Neural progenitor cell (in vitro differentiated cells): ENCODE measurements at regions not wholly inside any gene's neighbourhood (a gene's known extent, or its start where the extent isn't known, plus 50 kb on each side); places are given as distances from the start of the nearest gene placed in this dataset.
A peak's percentile ranks its signal among the peaks of the same experiment; 100 is the strongest.

ENCODE experiments used
- DNase-seq: peaks from one replicate; pipeline ENCODE4 v3.0.0-alpha.2; 2016; ENCODE audit warnings: low spot score
- H2AFZ ChIP-seq: fragments of 200-600 bp; sonication (generic); replicated peaks from 2 replicates; pipeline ENCODE4 v1.6.1; 2016; ENCODE audit warnings: antibody characterized with exemption
- H3F3A ChIP-seq: fragments of 200-600 bp; sonication (generic); 2 replicates; pipeline ENCODE4 v1.6.1; 2016; ENCODE audit warnings: antibody characterized with exemption, low read depth
- H3K27ac ChIP-seq: fragments of 200-600 bp; sonication (generic); 2 replicates; pipeline ENCODE4 v1.5.1; 2016; ENCODE audit warnings: mild to moderate bottlenecking
- H3K27me3 ChIP-seq: fragments of 200-600 bp; sonication (generic); 2 replicates; pipeline ENCODE4 v1.6.1; 2016; ENCODE audit warnings: mild to moderate bottlenecking, moderate library complexity
- H3K36me3 ChIP-seq: fragments of 200-600 bp; sonication (generic); 2 replicates; pipeline ENCODE4 v1.5.1; 2016
- H3K4me1 ChIP-seq: fragments of 200-600 bp; sonication (generic); 2 replicates; pipeline ENCODE4 v1.6.1; 2016; ENCODE audit warnings: mixed run types
- H3K4me2 ChIP-seq: fragments of 200-600 bp; sonication (generic); 2 replicates; pipeline ENCODE4 v1.6.1; 2016
- H3K4me3 ChIP-seq: fragments of 200-600 bp; sonication (generic); 2 replicates; pipeline ENCODE4 v1.5.1; 2016
- H3K79me2 ChIP-seq: fragments of 200-600 bp; sonication (generic); 2 replicates; pipeline ENCODE4 v1.6.1; 2016; ENCODE audit warnings: low read depth
- H3K9ac ChIP-seq: fragments of 200-600 bp; sonication (generic); 2 replicates; pipeline ENCODE4 v1.6.1; 2016
- H3K9me3 ChIP-seq: fragments of 200-600 bp; sonication (generic); 2 replicates; pipeline ENCODE4 v1.5.1; 2016; ENCODE audit warnings: low read depth
- H4K20me1 ChIP-seq: fragments of 200-600 bp; sonication (generic); 2 replicates; pipeline ENCODE4 v1.6.1; 2016; ENCODE audit warnings: low read depth
- H3K27ac Mint-ChIP-seq: 3 replicates; pipeline ENCODE4 v1.8.0; 2021; ENCODE audit warnings: mixed read lengths
- H3K27me3 Mint-ChIP-seq: 2 replicates; pipeline ENCODE4 v1.8.0; 2022; ENCODE audit warnings: low read depth, mild to moderate bottlenecking, inconsistent platforms, moderate library complexity, mixed read lengths; ENCODE audit not compliant: insufficient read depth
- H3K36me3 Mint-ChIP-seq: 3 replicates; pipeline ENCODE4 v1.8.0; 2021; ENCODE audit warnings: mixed read lengths
- H3K4me1 Mint-ChIP-seq: 3 replicates; pipeline ENCODE4 v1.8.0; 2021; ENCODE audit warnings: mixed read lengths
- H3K4me3 Mint-ChIP-seq: 3 replicates; pipeline ENCODE4 v1.8.0; 2021; ENCODE audit warnings: mild to moderate bottlenecking, moderate library complexity, mixed read lengths
- H3K9me3 Mint-ChIP-seq: 3 replicates; pipeline ENCODE4 v1.8.0; 2020; ENCODE audit warnings: mixed read lengths
- CTCF ChIP-seq: fragments of 200-600 bp; sonication (generic); IDR thresholded peaks from 2 replicates; pipeline ENCODE4 v1.5.1; 2017; ENCODE audit warnings: antibody characterized with exemption, mild to moderate bottlenecking
- EZH2 ChIP-seq: fragments of 200-600 bp; sonication (generic); IDR thresholded peaks from 2 replicates; pipeline ENCODE4 v1.6.1; 2017; ENCODE audit warnings: antibody characterized with exemption, mild to moderate bottlenecking, moderate library complexity
- EZH2phosphoT487 ChIP-seq: fragments of 200-600 bp; sonication (generic); IDR thresholded peaks from 2 replicates; pipeline ENCODE4 v1.6.1; 2017; ENCODE audit warnings: antibody characterized with exemption

GRCh38 chr14:31963587-31963986 lies 113.5 kb upstream of the ARHGAP5 start:
- DNase-seq, result no peak
- H3K9me3 ChIP-seq, result no peaks in the 10 kb centered on the region

GRCh38 chr14:31964490-31964889 lies 112.6 kb upstream of the ARHGAP5 start:
- peaks cover 18% of the 10 kb centered on the region for H3F3A ChIP-seq
- TF ChIP-seq EZH2phosphoT487, result no peak
- no peak for TF ChIP-seq CTCF
- TF ChIP-seq EZH2, result no peak
- H3K4me1 Mint-ChIP-seq, result peaks cover 8% of the 10 kb centered on the region
- no peak overlapping the region for H3K4me2 ChIP-seq
- no peak overlapping the region for H3K4me3 Mint-ChIP-seq
- H3K9ac ChIP-seq, result no peak overlapping the region
- no peaks in the 10 kb centered on the region for H4K20me1 ChIP-seq
- peak overlapping the region; percentile 44 for H3K27ac Mint-ChIP-seq
- DNase-seq, result no peak
- H3K4me3 ChIP-seq, result no peak overlapping the region
- H3K36me3 ChIP-seq, result no peaks in the 10 kb centered on the region
- no peak overlapping the region for H2AFZ ChIP-seq
- H3K79me2 ChIP-seq, result no peaks in the 10 kb centered on the region
- no peaks in the 10 kb centered on the region for H3K27me3 ChIP-seq
- H3K36me3 Mint-ChIP-seq, result peaks cover 1% of the 10 kb centered on the region
- H3K27me3 Mint-ChIP-seq, result peaks cover 9% of the 10 kb centered on the region
- H3K4me1 ChIP-seq, result peaks cover 36% of the 10 kb centered on the region
- no peaks in the 10 kb centered on the region for H3K9me3 ChIP-seq
- H3K9me3 Mint-ChIP-seq, result peaks cover 2% of the 10 kb centered on the region
- H3K27ac ChIP-seq, result no peak overlapping the region

More at GRCh38 chr14:31963587-31963986, 113.5 kb upstream of the ARHGAP5 start:
- H3K36me3 ChIP-seq, result no peaks in the 10 kb centered on the region
- H3K9ac ChIP-seq, result no peak overlapping the region
- H3K27me3 ChIP-seq, result no peaks in the 10 kb centered on the region
- peaks cover 18% of the 10 kb centered on the region for H3F3A ChIP-seq
- peaks cover 1% of the 10 kb centered on the region for H3K36me3 Mint-ChIP-seq
- H3K4me2 ChIP-seq, result peak overlapping the region; percentile 29
- peaks cover 5% of the 10 kb centered on the region for H3K9me3 Mint-ChIP-seq
- peaks cover 8% of the 10 kb centered on the region for H3K4me1 Mint-ChIP-seq
- peaks cover 7% of the 10 kb centered on the region for H3K27me3 Mint-ChIP-seq
- no peak for TF ChIP-seq EZH2
- TF ChIP-seq EZH2phosphoT487, result no peak
- no peak for TF ChIP-seq CTCF
- no peak overlapping the region for H3K4me3 ChIP-seq
- no peak overlapping the region for H3K4me3 Mint-ChIP-seq
- H3K79me2 ChIP-seq, result no peaks in the 10 kb centered on the region
- no peaks in the 10 kb centered on the region for H4K20me1 ChIP-seq
- no peak overlapping the region for H3K27ac Mint-ChIP-seq
- peak overlapping the region; percentile 78 for H3K27ac ChIP-seq
- H2AFZ ChIP-seq, result peak overlapping the region; percentile 44
- H3K4me1 ChIP-seq, result peaks cover 36% of the 10 kb centered on the region

GRCh38 chr14:31965071-31965734 lies 111.9 kb upstream of the ARHGAP5 start:
- Histone ChIP-seq H3K36me3 (no peaks in the 10 kb centered on the region), H3K9ac (no peak overlapping the region), H3K4me1 (peaks cover 30% of the 10 kb centered on the region), H4K20me1 (no peaks in the 10 kb centered on the region), H3K27me3 (no peaks in the 10 kb centered on the region), H2AFZ (no peak overlapping the region), H3K4me2 (no peak overlapping the region), H3K79me2 (no peaks in the 10 kb centered on the region), H3K4me3 (no peak overlapping the region), H3K9me3 (no peaks in the 10 kb centered on the region), H3K27ac (no peak overlapping the region), H3F3A (peaks cover 18% of the 10 kb centered on the region)
- no peak overlapping the region for H3K4me3 Mint-ChIP-seq
- no peak overlapping the region for H3K27ac Mint-ChIP-seq
- no peak for DNase-seq
- H3K27me3 Mint-ChIP-seq, result peaks cover 9% of the 10 kb centered on the region
- TF ChIP-seq EZH2, result no peak
- no peak for TF ChIP-seq CTCF
- TF ChIP-seq EZH2phosphoT487, result no peak
- peaks cover 2% of the 10 kb centered on the region for H3K9me3 Mint-ChIP-seq
- peaks cover 1% of the 10 kb centered on the region for H3K36me3 Mint-ChIP-seq
- peaks cover 8% of the 10 kb centered on the region for H3K4me1 Mint-ChIP-seq
